ENCODE measurements at regions not wholly inside any gene's neighbourhood (a gene's known extent, or its start where the extent isn't known, plus 50 kb on each side); places are given as distances from the start of the nearest gene placed in this dataset.

- no peak overlapping the region for H3K27ac ChIP-seq (replicated peaks)
- no peaks in the 10 kb centered on the region for H3K27me3 ChIP-seq (ENCODE audit: insufficient read depth, poor library complexity, severe bottlenecking)
- TF ChIP-seq GABPA (IDR thresholded peaks at IDR 0.05; ENCODE audit: low read depth) (no peak), SPI1 (IDR thresholded peaks at IDR 0.05; ENCODE audit: borderline replicate concordance, low read depth) (no peak), REST (IDR thresholded peaks at IDR 0.05; ENCODE audit: insufficient replicate concordance, low read depth) (no peak), POLR2AphosphoS5 (IDR thresholded peaks at IDR 0.05; ENCODE audit: low read depth) (no peak)
- TF ChIP-seq, protein P1, sequence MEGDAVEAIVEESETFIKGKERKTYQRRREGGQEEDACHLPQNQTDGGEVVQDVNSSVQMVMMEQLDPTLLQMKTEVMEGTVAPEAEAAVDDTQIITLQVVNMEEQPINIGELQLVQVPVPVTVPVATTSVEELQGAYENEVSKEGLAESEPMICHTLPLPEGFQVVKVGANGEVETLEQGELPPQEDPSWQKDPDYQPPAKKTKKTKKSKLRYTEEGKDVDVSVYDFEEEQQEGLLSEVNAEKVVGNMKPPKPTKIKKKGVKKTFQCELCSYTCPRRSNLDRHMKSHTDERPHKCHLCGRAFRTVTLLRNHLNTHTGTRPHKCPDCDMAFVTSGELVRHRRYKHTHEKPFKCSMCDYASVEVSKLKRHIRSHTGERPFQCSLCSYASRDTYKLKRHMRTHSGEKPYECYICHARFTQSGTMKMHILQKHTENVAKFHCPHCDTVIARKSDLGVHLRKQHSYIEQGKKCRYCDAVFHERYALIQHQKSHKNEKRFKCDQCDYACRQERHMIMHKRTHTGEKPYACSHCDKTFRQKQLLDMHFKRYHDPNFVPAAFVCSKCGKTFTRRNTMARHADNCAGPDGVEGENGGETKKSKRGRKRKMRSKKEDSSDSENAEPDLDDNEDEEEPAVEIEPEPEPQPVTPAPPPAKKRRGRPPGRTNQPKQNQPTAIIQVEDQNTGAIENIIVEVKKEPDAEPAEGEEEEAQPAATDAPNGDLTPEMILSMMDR (IDR thresholded peaks at IDR 0.05; ENCODE audit: insufficient read depth, low read length): no peak
- no peak overlapping the region for H3K4me3 ChIP-seq (replicated peaks; ENCODE audit: insufficient read depth, low read length)
- DNase-seq (ENCODE audit: low read depth in 1 of 2, low spot score in 1 of 2): no peak
Measured at GRCh38 chr1:166544561-166544960, 294.7 kb upstream of the POGK start.

GRCh38 chr1:166552706-166553105, 286.6 kb upstream of the POGK start:
- TF ChIP-seq SPI1 (IDR thresholded peaks at IDR 0.05; ENCODE audit: borderline replicate concordance, low read depth): no peak
- TF ChIP-seq, protein P1 (IDR thresholded peaks at IDR 0.05; ENCODE audit: insufficient read depth, low read length): no peak
- no peak for TF ChIP-seq POLR2AphosphoS5 (IDR thresholded peaks at IDR 0.05; ENCODE audit: low read depth)
- TF ChIP-seq REST (IDR thresholded peaks at IDR 0.05; ENCODE audit: insufficient replicate concordance, low read depth): no peak
- TF ChIP-seq GABPA (IDR thresholded peaks at IDR 0.05; ENCODE audit: low read depth): no peak
- H3K27ac ChIP-seq (replicated peaks): no peak overlapping the region
- H3K4me3 ChIP-seq (replicated peaks; ENCODE audit: insufficient read depth, low read length): no peak overlapping the region
- DNase-seq (ENCODE audit: low read depth in 1 of 2, low spot score in 1 of 2): no peak
- no peaks in the 10 kb centered on the region for H3K27me3 ChIP-seq (ENCODE audit: insufficient read depth, poor library complexity, severe bottlenecking)

DNA sequence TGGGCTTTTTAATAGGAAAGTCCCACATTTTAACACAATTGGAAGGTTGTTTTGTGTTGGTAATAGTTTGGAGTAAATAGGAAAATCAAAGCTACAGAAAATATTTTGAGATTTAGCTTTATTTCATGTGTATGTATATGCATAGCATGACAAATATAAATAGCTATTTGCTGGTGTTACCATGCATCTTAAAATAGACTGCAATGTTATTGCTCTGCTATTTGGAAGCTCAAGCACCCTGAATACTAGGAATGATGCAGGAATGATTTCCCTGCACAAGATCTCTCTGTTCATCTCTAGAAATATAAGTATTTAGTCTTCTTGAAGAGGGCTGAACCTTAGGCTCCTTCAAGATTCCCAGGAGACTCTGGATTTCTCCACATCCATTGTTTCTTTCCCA, 268.3 kb upstream of the POGK start:
- no peak for TF ChIP-seq POLR2AphosphoS5 (IDR thresholded peaks at IDR 0.05; ENCODE audit: low read depth)
- no peak for TF ChIP-seq SPI1 (IDR thresholded peaks at IDR 0.05; ENCODE audit: borderline replicate concordance, low read depth)
- TF ChIP-seq, protein P1 (IDR thresholded peaks at IDR 0.05; ENCODE audit: insufficient read depth, low read length): no peak
- TF ChIP-seq GABPA (IDR thresholded peaks at IDR 0.05; ENCODE audit: low read depth): no peak
- no peak for TF ChIP-seq REST (IDR thresholded peaks at IDR 0.05; ENCODE audit: insufficient replicate concordance, low read depth)
- H3K4me3 ChIP-seq (replicated peaks; ENCODE audit: insufficient read depth, low read length): no peak overlapping the region
- no peak for DNase-seq (ENCODE audit: low read depth in 1 of 2, low spot score in 1 of 2)

More for the DNA sequence above, 268.3 kb upstream of the POGK start:
- Histone ChIP-seq H3K27me3 (ENCODE audit: insufficient read depth, poor library complexity, severe bottlenecking) (no peaks in the 10 kb centered on the region), H3K27ac (replicated peaks) (no peak overlapping the region)
